CD4-positive, alpha-beta T cell treated with Interferon gamma for 1 hour (primary cell): ENCODE measurements at regions not wholly inside any gene's neighbourhood (a gene's known extent, or its start where the extent isn't known, plus 50 kb on each side); places are given as distances from the start of the nearest gene placed in this dataset.
A peak's percentile ranks its signal among the peaks of the same experiment; 100 is the strongest.

Source experiments
- DNase-seq: peaks from one replicate; pipeline ENCODE4 v3.0.0-alpha.2; 2020

DNA sequence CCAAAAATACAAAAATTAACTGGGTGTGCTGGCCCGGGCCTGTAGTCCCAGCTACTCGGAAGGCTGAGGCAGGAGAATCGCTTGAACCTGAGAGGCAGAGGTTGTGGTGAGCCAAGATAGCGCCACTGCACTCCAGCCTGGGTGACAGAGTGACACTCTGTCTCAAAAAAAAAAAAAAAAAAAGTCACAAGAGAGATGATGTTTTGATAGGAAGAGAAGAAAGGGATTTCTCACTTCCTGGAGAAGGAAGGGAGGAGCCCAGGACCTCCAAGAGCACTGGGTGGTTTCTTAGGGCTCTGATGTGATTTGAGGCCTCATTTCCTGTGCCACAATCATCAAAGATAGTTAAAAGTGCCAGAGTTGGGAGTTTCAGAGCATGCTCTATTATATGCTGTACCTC lies 1048.3 kb downstream of the BCL11B start:
- peak; percentile 70 for DNase-seq

- no peak for DNase-seq
Measured at GRCh38 chr14:98226411-98226810, 1045.6 kb downstream of the BCL11B start.

GRCh38 chr14:98227000-98227726 lies 1044.8 kb downstream of the BCL11B start:
- DNase-seq = peak; percentile 5

DNA sequence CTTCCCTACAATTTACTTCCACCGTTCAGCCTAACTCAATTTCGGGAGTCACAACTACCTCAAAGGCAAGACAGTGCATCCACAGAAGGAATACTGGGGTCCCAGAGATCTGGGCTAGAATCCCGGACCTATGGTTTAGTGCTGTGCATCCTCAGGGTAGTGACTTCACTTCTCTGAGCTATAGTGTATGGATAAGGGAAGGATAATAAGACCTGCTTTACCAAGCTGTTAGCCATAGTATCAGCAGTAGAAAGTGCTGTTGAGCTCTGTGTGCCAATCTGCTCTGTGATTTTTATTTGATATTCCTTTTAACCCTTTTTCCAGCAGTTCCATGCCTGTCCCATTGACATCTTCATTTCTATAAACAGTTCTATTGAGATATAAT lies 1044.3 kb downstream of the BCL11B start:
- DNase-seq = no peak

DNA sequence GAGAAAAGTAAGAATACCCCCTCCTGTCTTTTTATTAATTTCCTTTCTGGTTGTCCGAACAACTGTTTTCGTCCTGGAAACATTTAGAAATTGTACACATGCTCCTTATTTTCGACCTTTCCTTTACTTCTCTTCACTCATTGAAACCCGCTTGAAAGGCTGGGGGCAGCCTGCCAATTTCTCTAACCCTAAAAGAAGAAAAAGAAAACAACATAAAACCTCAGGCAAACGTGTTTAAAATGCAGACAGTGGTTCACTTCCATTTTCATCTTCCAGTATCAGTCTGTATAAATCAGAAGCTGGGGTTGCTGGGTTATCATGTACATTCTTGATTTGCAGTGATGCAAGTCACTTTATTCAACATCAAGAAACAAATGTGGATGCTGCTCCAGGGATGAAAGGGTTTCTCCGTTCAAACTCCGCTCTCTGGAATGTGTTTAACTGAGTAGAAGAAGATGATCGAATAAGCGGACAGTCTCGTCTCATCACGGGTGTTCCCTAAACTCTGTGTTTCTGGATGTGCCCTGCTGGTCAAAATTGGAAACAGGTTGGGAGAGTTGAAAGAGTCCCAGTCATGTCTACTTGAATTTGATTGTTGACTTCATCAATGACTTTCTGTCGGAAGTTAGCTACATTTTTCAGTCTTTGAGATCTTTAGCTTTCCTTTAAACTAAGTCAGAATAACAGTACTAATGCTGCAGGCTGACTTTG lies 1042.2 kb downstream of the BCL11B start:
- no peak for DNase-seq

GRCh38 chr14:98230411-98230810 lies 1041.6 kb downstream of the BCL11B start:
- no peak for DNase-seq

DNA sequence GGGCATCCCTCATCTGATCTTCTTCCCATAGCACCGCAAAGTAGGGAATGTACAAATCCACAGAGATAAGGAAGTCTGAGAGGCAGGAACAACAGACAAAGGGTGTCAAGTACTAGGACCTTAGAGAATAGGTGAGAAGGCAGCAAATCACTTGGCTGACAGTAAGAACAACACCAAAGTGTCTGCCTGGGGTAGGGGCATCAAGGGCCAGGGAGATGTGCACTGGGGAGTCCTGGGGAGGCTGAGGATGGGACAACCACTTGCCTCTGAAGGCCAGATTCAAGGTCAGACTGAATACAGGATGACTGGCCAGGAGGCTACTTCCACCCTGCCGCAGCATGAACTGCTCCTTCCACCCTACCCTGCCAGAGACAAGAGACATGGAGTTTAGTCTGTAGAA lies 1040.8 kb downstream of the BCL11B start:
- DNase-seq = no peak

- DNase-seq = no peak
Measured at GRCh38 chr14:98233656-98234055, 1038.3 kb downstream of the BCL11B start.

DNA sequence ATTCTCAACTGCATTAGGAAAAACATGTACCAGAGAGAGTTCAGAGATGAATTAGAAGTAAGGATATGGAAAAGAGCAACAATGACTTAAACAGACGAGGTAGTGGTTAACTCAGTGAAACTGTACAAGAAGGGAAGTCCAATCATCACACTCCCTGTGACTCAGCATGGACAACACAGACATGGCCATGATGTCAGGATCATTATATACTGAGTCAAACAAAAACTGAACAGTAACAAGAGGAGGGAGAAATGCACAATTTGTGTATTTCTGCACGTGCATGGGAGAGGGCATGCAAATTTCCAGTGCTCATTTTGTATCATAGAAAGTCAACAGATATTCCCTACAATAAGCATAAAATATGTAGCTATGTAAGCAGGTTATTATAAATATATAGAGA lies 1037.8 kb downstream of the BCL11B start:
- DNase-seq = no peak

- DNase-seq = no peak
Measured at GRCh38 chr14:98236314-98236713, 1035.7 kb downstream of the BCL11B start.

GRCh38 chr14:98237939-98238338 lies 1034.1 kb downstream of the BCL11B start:
- DNase-seq = no peak

GRCh38 chr14:98240376-98240775 lies 1031.6 kb downstream of the BCL11B start:
- DNase-seq = no peak

DNA sequence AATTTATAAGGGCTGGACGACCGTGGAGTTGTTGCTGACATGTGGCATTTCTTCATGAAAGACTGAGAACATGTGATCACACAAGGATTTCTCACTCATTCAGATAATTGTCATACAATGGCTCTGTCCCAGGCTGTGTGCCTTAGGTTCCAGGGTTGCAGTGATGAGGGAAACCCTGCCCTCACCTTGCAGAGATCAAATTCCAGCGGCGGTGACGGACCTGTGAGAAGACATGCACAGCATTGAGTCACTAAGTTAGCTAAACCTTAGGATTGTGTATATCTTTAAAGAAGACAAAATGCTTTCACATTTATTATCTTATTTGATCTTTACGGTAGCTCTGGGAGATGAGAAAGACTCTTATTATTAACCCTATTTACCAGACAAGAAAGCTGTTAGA lies 1029.1 kb downstream of the BCL11B start:
- no peak for DNase-seq

DNA sequence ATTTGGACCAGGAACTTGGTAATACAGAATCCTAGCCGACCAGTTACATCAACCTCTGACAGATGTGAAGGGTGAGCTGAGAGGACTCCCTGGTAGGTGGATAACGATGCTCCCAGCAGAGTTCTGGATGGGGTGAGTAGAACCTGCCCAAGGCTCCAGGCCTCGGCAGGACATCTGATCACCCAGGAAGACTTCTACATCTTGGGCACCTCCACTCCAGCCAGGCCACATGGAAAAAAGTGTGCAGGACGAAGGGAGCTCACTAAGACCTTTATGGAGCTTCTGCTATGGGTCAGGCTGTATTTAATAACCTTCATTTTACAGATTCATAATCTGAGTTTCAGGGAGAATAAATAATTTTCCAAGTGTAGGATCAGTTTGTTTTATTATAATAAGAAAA lies 1028.7 kb downstream of the BCL11B start:
- no peak for DNase-seq

- DNase-seq = no peak
Measured at GRCh38 chr14:98244162-98244948, 1027.6 kb downstream of the BCL11B start.

DNA sequence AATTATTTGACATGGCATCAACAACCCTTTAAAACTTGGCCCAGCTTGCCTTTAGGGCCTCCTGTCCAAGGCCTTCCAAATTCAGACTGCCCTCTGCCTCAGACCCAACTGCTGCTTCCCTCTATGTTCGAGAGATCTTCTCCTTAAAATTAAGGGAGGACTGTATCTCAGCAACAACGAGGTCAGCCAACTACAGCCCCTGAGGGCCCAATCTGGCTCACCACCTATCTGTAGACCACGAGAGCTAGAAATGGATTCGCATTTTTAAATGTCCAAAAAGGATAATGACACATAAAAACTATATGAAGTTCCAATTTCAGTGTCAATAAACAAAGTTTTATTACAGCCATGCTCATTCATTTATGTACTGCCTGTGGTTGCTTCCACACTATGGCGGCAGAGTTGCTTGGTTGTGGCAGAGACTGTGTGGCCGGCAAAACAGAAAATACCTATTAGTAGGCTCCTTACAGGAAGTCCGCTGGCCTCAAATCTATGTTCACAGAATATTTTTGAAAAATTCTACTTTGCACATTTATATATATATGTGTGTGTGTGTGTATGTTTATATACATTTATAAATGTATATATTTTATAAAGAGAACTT lies 1026.9 kb downstream of the BCL11B start:
- no peak for DNase-seq

- no peak for DNase-seq
Measured at GRCh38 chr14:98249057-98249456, 1022.9 kb downstream of the BCL11B start.

DNA sequence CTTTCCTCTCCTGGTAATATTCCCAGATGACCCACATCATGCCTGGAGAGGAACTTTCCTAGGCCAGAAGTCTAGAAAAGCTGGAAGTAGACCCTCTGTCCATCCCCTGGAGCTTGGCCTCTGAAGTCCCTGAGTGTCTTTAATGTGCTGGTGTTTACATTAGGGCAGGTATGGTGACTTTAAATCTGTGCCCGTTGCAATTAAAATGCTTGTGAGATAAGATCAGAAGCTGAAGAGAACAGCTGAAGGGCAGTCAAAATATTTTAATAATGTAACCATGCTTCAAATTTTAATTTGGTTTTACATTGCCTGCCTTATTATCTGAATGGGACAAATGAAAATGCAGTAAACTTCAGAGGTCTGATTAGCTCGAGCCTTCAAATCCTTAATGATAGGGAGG lies 1022.5 kb downstream of the BCL11B start:
- no peak for DNase-seq

DNA sequence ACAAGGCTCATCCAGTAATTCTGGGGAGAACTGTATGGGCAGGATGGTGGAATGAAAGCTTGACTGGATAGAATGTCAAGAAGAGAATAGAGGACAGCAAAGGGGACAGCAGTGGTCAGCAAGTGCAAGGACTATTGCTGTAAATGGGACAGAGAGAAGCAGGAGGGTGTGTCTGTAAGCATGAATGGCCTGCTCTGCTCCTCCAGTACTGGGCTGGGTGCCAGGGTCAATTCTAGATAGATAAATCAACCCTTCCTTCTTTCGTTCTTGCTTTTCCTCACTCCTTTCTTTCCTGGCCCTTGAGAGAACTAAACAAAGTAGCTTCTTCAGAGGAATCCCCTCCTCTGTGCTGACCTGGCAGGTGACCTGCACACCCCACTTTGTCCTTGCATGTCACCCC lies 1019.2 kb downstream of the BCL11B start:
- no peak for DNase-seq

DNA sequence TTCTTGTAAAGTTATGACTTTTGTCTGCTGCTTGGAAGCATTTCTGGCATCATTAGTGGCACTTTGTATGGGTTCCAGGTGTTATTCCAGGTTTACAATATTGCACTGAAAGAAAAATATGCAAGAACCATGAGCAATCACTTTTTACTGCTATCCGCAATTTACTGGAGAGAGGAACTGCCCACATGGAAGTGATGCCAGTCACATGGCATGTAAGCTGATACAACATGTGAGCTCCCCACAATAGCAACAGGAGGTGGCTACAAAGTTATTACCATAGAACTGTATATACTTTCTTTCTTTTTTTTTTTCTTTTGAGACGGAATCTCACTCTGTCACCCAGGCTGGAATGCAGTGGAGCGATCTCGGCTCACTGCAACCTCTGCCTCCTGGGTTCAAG lies 1012.1 kb downstream of the BCL11B start:
- no peak for DNase-seq

DNA sequence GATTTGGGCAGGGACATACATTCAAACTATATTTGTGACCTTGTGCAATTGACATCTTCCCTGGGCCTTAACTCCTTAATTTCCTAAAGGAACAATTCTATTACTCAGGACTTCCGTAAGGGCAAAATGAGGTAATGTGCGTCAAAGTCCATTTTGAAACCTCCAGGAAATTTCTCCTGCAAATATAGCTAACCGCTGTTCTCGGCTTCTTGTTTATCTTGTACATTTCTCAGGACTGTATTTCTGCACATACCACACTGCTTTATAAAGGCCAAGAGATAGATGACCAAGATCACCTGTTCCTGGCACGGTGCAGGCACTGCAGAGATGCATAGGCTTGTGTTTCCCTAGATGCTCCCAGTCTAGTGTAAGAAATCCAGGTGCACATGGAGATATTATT lies 1009.4 kb downstream of the BCL11B start:
- DNase-seq = no peak

- DNase-seq = no peak
Measured at GRCh38 chr14:98269533-98269932, 1002.5 kb downstream of the BCL11B start.

DNA sequence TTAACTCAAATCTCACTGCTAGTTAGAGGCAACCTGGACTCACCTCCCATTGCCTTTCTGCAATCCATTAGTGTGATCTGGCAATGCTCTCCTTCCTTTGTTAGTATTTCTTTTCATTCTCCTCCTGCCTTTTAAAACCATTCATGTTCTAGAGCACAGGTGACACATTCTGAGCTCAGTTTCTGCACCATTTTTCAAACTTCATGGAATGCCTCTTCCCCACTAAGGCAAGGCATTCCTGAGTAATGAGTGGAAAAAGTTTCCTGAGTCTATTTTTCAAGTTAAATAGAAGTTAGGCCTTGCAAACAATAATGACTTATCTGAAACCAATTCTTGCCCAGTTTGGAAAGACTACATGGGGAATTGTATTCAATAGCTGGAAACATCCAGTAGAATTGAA lies 1001.8 kb downstream of the BCL11B start:
- no peak for DNase-seq

GRCh38 chr14:98274596-98274995 lies 997.4 kb downstream of the BCL11B start:
- no peak for DNase-seq
